H1 (cell line): ENCODE measurements at regions not wholly inside any gene's neighbourhood (a gene's known extent, or its start where the extent isn't known, plus 50 kb on each side); places are given as distances from the start of the nearest gene placed in this dataset.

Experiments used
- ASH2L ChIP-seq: fragments of 200-600, 300-600 bp; sonication (generic); IDR thresholded peaks from one replicate; pipeline ENCODE4 v1.7.1; 2017; ENCODE audit warnings: low read length
- CEBPB ChIP-seq: IDR thresholded peaks from 2 replicates; pipeline ENCODE4 v1.6.1; 2012; ENCODE audit warnings: low read depth, low read length
- CHD2 ChIP-seq: IDR thresholded peaks from 2 replicates; pipeline ENCODE4 v1.6.1; 2012; ENCODE audit warnings: low read length, improper control_type of control experiment

GRCh38 chr3:55167586-55168317 lies 239.9 kb upstream of the LRTM1 start (continued):
- no peak for TF ChIP-seq CEBPB
- no peak for TF ChIP-seq ASH2L
- no peak for TF ChIP-seq CHD2
